ES-I3 (cell line): ENCODE measurements at regions not wholly inside any gene's neighbourhood (a gene's known extent, or its start where the extent isn't known, plus 50 kb on each side); places are given as distances from the start of the nearest gene placed in this dataset.

Experiments used
- H3K36me3 ChIP-seq: 2 replicates; pipeline ENCODE4 v1.6.1; 2013; ENCODE audit warnings: mild to moderate bottlenecking, low read length, control low read depth, moderate library complexity; ENCODE audit not compliant: insufficient read depth
- H3K4me1 ChIP-seq: 2 replicates; pipeline ENCODE4 v1.6.1; 2013; ENCODE audit warnings: mild to moderate bottlenecking, control low read depth, low read length; ENCODE audit not compliant: insufficient read depth
- H3K9ac ChIP-seq: 2 replicates; pipeline ENCODE4 v1.6.1; 2013; ENCODE audit warnings: low read depth, mild to moderate bottlenecking, low read length, moderate library complexity
- H3K9me3 ChIP-seq: 2 replicates; pipeline ENCODE4 v1.6.1; 2013; ENCODE audit warnings: mild to moderate bottlenecking, low read length, moderate library complexity; ENCODE audit not compliant: control insufficient read depth, insufficient read depth

DNA sequence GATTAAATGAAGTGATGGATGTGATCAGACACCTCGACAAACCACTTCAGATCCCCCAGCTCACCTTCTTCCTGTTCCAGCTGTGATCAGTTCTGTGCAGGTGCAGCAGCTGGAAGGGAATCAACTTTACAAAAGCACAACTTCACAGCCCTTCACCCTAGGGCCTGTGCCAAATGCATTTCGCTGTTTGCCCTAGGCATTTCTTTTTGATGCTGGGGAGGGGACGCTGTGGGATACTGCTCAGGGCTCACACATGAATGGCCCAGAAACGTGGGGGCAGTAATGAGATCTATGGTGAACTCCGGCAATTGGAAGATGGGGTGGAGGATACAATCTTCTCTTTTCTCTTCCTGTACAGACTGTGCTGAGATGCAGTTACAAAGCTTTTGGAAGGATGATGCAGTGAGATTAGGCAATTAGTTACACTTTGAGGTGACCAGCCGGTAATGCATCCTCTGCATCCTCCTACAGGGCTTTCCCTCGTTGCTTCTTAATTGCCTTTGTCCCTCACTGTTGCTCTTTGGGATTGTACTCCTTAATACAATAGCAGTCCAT, 215.1 kb upstream of the PITX2 start:
- Histone ChIP-seq H3K9me3 (no peaks in the 10 kb centered on the region), H3K9ac (no peak overlapping the region), H3K4me1 (no peaks in the 10 kb centered on the region), H3K36me3 (no peaks in the 10 kb centered on the region)

- H3K4me1 ChIP-seq, result no peaks in the 10 kb centered on the region
- no peak overlapping the region for H3K9ac ChIP-seq
- no peaks in the 10 kb centered on the region for H3K36me3 ChIP-seq
- H3K9me3 ChIP-seq, result no peaks in the 10 kb centered on the region
Observed at GRCh38 chr4:110840221-110840654, 217.4 kb upstream of the PITX2 start.

GRCh38 chr4:110848787-110849186, 225.9 kb upstream of the PITX2 start:
- Histone ChIP-seq H3K9ac (no peak overlapping the region), H3K9me3 (no peaks in the 10 kb centered on the region), H3K36me3 (no peaks in the 10 kb centered on the region), H3K4me1 (no peaks in the 10 kb centered on the region)

- no peaks in the 10 kb centered on the region for H3K36me3 ChIP-seq
- H3K4me1 ChIP-seq, result no peaks in the 10 kb centered on the region
- H3K9me3 ChIP-seq, result no peaks in the 10 kb centered on the region
- H3K9ac ChIP-seq, result no peak overlapping the region
Observed at GRCh38 chr4:110849461-110849860, 226.6 kb upstream of the PITX2 start.

- Histone ChIP-seq H3K9ac (no peak overlapping the region), H3K4me1 (no peaks in the 10 kb centered on the region), H3K9me3 (no peaks in the 10 kb centered on the region), H3K36me3 (no peaks in the 10 kb centered on the region)
Observed at GRCh38 chr4:110850461-110851442, 227.9 kb upstream of the PITX2 start.

GRCh38 chr4:110851989-110852388, 229.1 kb upstream of the PITX2 start:
- no peaks in the 10 kb centered on the region for H3K9me3 ChIP-seq
- H3K4me1 ChIP-seq, result no peaks in the 10 kb centered on the region
- H3K9ac ChIP-seq, result no peak overlapping the region
- H3K36me3 ChIP-seq, result no peaks in the 10 kb centered on the region

DNA sequence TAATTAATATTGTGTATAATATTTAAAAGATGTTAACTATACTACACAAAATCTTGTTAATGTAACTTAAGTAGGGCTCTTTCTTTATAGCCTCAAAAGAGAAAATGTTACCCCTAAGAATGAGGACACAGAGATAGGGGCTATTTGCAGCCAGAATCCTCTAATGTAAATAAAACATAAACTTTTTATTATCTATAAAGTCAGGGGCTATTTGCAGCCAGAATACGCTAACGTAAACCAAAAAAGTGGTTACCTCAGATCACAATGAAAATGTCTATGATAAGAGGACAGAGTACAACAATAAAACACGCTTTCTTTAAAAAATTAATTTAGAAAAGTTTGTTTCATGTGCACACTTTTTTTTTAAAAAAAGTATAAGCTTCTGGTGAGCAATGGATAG, 229.9 kb upstream of the PITX2 start:
- Histone ChIP-seq H3K9ac (no peak overlapping the region), H3K36me3 (no peaks in the 10 kb centered on the region), H3K9me3 (no peaks in the 10 kb centered on the region), H3K4me1 (no peaks in the 10 kb centered on the region)

DNA sequence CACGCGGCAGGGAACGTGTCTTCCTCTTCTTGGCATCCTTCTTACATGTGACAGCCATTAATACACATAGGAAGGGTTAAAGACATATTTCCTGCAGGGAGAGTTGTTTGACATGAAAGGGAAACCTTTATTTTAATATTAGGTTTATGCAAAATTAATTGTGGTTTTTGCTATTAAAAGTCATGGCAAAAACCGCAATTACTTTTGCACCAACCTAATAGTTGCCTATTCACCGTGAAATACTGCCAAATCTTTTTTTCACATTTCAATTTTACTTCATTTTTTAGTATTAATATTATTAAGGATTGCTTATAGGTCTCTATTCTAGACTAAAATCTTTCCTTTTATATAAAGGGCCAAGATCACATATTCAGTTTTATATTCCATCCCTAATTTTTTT, 230.4 kb upstream of the PITX2 start:
- Histone ChIP-seq H3K9me3 (no peaks in the 10 kb centered on the region), H3K4me1 (no peaks in the 10 kb centered on the region), H3K9ac (no peak overlapping the region), H3K36me3 (no peaks in the 10 kb centered on the region)

GRCh38 chr4:110854021-110854678, 231.3 kb upstream of the PITX2 start:
- no peaks in the 10 kb centered on the region for H3K9me3 ChIP-seq
- no peak overlapping the region for H3K9ac ChIP-seq
- H3K36me3 ChIP-seq, result no peaks in the 10 kb centered on the region
- H3K4me1 ChIP-seq, result no peaks in the 10 kb centered on the region

DNA sequence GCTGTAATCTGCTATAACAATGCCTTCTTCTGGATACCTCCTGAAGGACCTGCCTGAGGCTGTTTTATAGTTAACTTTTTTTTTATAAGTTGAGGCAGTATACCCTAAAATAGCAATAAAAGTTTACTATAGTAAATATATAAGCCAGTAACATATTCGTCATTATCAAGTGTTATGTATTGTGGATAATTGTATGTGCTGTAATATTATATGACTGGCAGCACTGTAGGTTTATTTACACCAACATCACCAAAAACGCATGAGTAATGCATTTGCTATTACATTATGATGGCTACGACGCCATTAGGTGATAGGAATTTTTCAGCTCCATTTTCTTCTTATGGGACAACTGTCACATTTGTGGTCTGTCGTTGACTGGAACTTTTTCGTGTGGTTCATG, 237.2 kb upstream of the PITX2 start:
- Histone ChIP-seq H3K36me3 (no peaks in the 10 kb centered on the region), H3K4me1 (no peaks in the 10 kb centered on the region), H3K9me3 (no peaks in the 10 kb centered on the region), H3K9ac (no peak overlapping the region)

DNA sequence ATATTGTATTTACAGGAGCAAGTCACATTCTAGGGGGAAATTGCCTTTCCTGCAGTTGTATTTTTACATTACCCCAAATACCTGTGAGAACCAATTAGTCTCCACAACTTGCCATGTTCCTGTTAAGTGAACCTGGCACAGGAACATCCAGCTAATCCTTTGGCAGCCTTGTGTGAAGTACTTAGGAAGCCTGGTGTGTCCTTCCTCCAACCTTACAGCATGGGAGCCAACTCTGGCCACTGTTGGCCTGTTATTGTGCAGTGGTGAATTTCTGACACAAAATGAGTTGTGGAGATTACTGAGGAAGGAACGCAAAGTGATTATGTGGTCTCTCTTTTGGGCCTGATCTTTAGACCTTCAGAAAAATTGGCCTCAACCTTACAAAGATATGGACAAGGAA, 238.0 kb upstream of the PITX2 start:
- H3K36me3 ChIP-seq, result no peaks in the 10 kb centered on the region
- no peaks in the 10 kb centered on the region for H3K4me1 ChIP-seq
- H3K9ac ChIP-seq, result no peak overlapping the region
- no peaks in the 10 kb centered on the region for H3K9me3 ChIP-seq

GRCh38 chr4:110865611-110866259, 242.9 kb upstream of the PITX2 start:
- Histone ChIP-seq H3K9me3 (no peaks in the 10 kb centered on the region), H3K4me1 (no peaks in the 10 kb centered on the region), H3K9ac (no peak overlapping the region), H3K36me3 (no peaks in the 10 kb centered on the region)

DNA sequence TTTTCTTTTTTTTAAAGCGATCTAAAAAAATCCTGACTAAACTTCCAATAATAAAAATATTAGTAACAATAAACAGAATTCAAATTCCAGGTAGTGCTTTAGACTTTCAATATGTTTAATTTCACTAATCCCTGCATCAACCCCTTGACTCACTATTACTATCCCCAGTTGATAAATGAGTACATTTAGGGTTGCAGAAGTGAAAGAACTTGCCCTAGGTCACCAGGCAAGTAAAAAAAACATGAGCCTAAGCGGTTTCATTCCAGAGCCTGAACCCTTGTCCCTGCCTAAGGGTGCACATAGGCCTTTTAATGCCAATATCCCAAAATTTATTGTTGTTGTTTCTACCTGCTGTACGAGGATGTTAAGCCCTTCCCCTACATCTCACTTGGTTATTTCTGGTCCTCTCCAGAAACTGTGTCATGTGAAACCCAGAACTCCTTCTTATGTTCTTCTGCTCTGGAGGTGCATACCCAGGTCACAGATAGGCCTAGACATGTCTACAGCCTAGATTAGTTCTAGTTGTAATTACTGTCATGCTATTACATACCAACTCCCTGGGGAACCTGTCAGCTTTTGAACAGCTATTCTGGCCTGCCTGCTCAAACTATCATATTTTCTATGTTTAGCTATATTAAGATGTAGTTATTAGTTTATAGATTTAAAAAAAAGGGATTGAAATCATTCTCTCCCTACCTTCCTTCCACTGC, 244.5 kb upstream of the PITX2 start:
- H3K36me3 ChIP-seq, result no peaks in the 10 kb centered on the region
- H3K9me3 ChIP-seq, result no peaks in the 10 kb centered on the region
- no peaks in the 10 kb centered on the region for H3K4me1 ChIP-seq
- H3K9ac ChIP-seq, result no peak overlapping the region
